GM12878 (cell line): ENCODE measurements at regions not wholly inside any gene's neighbourhood (a gene's known extent, or its start where the extent isn't known, plus 50 kb on each side); places are given as distances from the start of the nearest gene placed in this dataset.

ENCODE experiments used
- ATAC-seq: fragments of 200-7000 bp; cut with Tn5 transposase; 3 replicates; pipeline ENCODE4 v1.9.1; 2020; ENCODE audit warnings: mild to moderate bottlenecking, moderate library complexity
- BruUV-seq: library from RNA; stranded (reverse); fragments of 400-500 nt; replicated peaks from 2 replicates; lab custom pipeline; 2021; lab: Mats Ljungman, UMichigan
- CTCF ChIA-PET: fragments of 300-600 bp; sonication (Branson Sonifier 250); formaldehyde crosslinking; extraction: SDS; loops from one replicate; lab custom pipeline; 2021; ENCODE audit warnings: inconsistent platforms; lab: Yijun Ruan, JAX
- POLR2A ChIA-PET: fragments of 350-600 bp; formaldehyde crosslinking; extraction: SDS; loops from one replicate; lab custom pipeline; 2021; ENCODE audit warnings: inconsistent platforms; lab: Charles Lee
- RAD21 ChIA-PET: fragments of 300-600 bp; sonication (Branson Sonifier 250); formaldehyde crosslinking; loops from one replicate; lab custom pipeline; 2023; ENCODE audit warnings: antibody characterized with exemption; ENCODE audit not compliant: unreplicated experiment; lab: Charles Lee
- SMC1A ChIA-PET: fragments of 300-600 bp; sonication (Branson Sonifier 250); formaldehyde crosslinking; loops from one replicate; lab custom pipeline; 2023; ENCODE audit not compliant: unreplicated experiment, uncharacterized antibody; lab: Charles Lee
- DNase-seq: peaks from one replicate; pipeline ENCODE4 v3.0.0-alpha.2; 2011; ENCODE audit warnings: low read depth, low spot score
- FAIRE-seq: peaks from 3 replicates; lab custom pipeline; 2011; peaks lifted over from hg19 to GRCh38; lab: Jason Lieb, UNC
- H2AFZ ChIP-seq: 2 replicates; pipeline ENCODE4 v1.6.0; 2011; ENCODE audit warnings: low read depth, low read length, control low read depth; ENCODE audit not compliant: control insufficient read depth
- H3K27ac ChIP-seq: 2 replicates; pipeline ENCODE4 v1.5.1; 2011; ENCODE audit warnings: control low read depth; ENCODE audit not compliant: control insufficient read depth, insufficient read depth
- H3K27me3 ChIP-seq, 2 experiments: replicated peaks in 1 of 2; 2 replicates each; pipeline versions ENCODE4 v1.6.0 to v1.6.1; 2011; ENCODE audit warnings: low read length in 1 of 2; ENCODE audit not compliant: control insufficient read depth in 2 of 2, insufficient read depth in 2 of 2
- H3K36me3 ChIP-seq, 2 experiments: 2 replicates each; pipeline ENCODE4 v1.5.1; 2011; ENCODE audit warnings: low read length in 1 of 2; ENCODE audit not compliant: control insufficient read depth in 2 of 2, insufficient read depth in 2 of 2
- H3K4me1 ChIP-seq: 2 replicates; pipeline ENCODE4 v1.6.1; 2011; ENCODE audit warnings: mild to moderate bottlenecking, low read length, moderate library complexity, mixed read lengths; ENCODE audit not compliant: control insufficient read depth, insufficient read depth
- H3K4me2 ChIP-seq: 2 replicates; pipeline ENCODE4 v1.6.0; 2011; ENCODE audit warnings: control low read depth; ENCODE audit not compliant: control insufficient read depth, insufficient read depth
- H3K4me3 ChIP-seq: fragments of 200-600 bp; sonication (generic); 2 replicates; pipeline ENCODE4 v1.5.1; 2016
- H3K79me2 ChIP-seq: 2 replicates; pipeline ENCODE4 v1.6.0; 2011; ENCODE audit warnings: low read length; ENCODE audit not compliant: control insufficient read depth, insufficient read depth
- H3K9ac ChIP-seq: 2 replicates; pipeline ENCODE4 v1.8.0; 2011; ENCODE audit warnings: low read length, control low read depth, mixed read lengths; ENCODE audit not compliant: control insufficient read depth, insufficient read depth
- H3K9me3 ChIP-seq: replicated peaks from 3 replicates; pipeline ENCODE4 v1.5.1; 2011; ENCODE audit warnings: mild to moderate bottlenecking, low read length; ENCODE audit not compliant: control insufficient read depth, insufficient read depth
- H4K20me1 ChIP-seq: 2 replicates; pipeline ENCODE4 v1.6.0; 2011; ENCODE audit not compliant: control insufficient read depth, insufficient read depth
- ATF3 ChIP-seq: IDR thresholded peaks from 2 replicates; pipeline ENCODE4 v1.6.1; 2011; ENCODE audit warnings: low read depth, mild to moderate bottlenecking, low read length, moderate library complexity, borderline replicate concordance; ENCODE audit errors: extremely low read depth
- ATF7 ChIP-seq: fragments of 450-650 bp; IDR thresholded peaks from 2 replicates; pipeline ENCODE4 v1.6.1; 2016; ENCODE audit warnings: low read depth, mild to moderate bottlenecking
- LARP7 ChIP-seq: fragments of 450-650 bp; IDR thresholded peaks from 2 replicates; pipeline ENCODE4 v1.6.1; 2017; ENCODE audit warnings: mild to moderate bottlenecking
- MAX ChIP-seq: IDR thresholded peaks from 2 replicates; pipeline ENCODE4 v1.6.1; 2012; ENCODE audit warnings: low read depth, low read length, improper control_type of control experiment
- MLLT1 ChIP-seq: fragments of 450-650 bp; IDR thresholded peaks from 2 replicates; pipeline ENCODE4 v1.6.1; 2016; ENCODE audit warnings: mild to moderate bottlenecking
- MTA3 ChIP-seq: IDR thresholded peaks from 2 replicates; pipeline ENCODE4 v1.6.1; 2012; ENCODE audit warnings: low read length, inconsistent platforms, borderline replicate concordance
- NFIC ChIP-seq: IDR thresholded peaks from 2 replicates; pipeline ENCODE4 v1.6.1; 2012; ENCODE audit warnings: low read depth, mild to moderate bottlenecking, inconsistent platforms, low read length, moderate library complexity
- RELA ChIP-seq: fragments of 450-650 bp; IDR thresholded peaks from 2 replicates; pipeline ENCODE4 v1.8.0; 2014; ENCODE audit warnings: borderline replicate concordance; ENCODE audit not compliant: partially characterized antibody
- SMARCA5 ChIP-seq: fragments of 450-650 bp; IDR thresholded peaks from 2 replicates; pipeline ENCODE4 v1.6.1; 2017; ENCODE audit warnings: mild to moderate bottlenecking
- TCF12 ChIP-seq: IDR thresholded peaks from 2 replicates; pipeline ENCODE4 v1.6.1; 2011; ENCODE audit warnings: low read depth, mild to moderate bottlenecking, low read length
- WGBS: methylation state at CpG from one replicate; pipeline ENCODE4 v1.1.6; 2016; ENCODE audit warnings: low lambda C conversion rate; ENCODE audit not compliant: insufficient replicate concordance, insufficient coverage; ENCODE audit errors: missing lambda C conversion rate; 5-methylcytosine and 5-hydroxymethylcytosine counted together
- in situ Hi-C: fragments of 300-500 bp; cut with MboI; formaldehyde crosslinking; loops from 9 replicates; pipeline ENCODE4 v1.14.3; 2018; ENCODE audit warnings: mixed read lengths
- intact Hi-C: fragments of 100-400 bp; cut with micrococcal nuclease; formaldehyde crosslinking; loops from one replicate; pipeline ENCODE4 v1.14.2; 2022; ENCODE audit not compliant: unreplicated experiment

GRCh38 chr1:25021591-25022215 is 91.6 kb upstream of the RUNX3 start (continued):
- TF ChIP-seq MAX (no peak), ATF7 (no peak), TCF12 (no peak), RELA (no peak), ATF3 (peak; percentile 52; the same call in 1 of the 2 replicates), MTA3 (no peak), SMARCA5 (peak; percentile 93)

DNA sequence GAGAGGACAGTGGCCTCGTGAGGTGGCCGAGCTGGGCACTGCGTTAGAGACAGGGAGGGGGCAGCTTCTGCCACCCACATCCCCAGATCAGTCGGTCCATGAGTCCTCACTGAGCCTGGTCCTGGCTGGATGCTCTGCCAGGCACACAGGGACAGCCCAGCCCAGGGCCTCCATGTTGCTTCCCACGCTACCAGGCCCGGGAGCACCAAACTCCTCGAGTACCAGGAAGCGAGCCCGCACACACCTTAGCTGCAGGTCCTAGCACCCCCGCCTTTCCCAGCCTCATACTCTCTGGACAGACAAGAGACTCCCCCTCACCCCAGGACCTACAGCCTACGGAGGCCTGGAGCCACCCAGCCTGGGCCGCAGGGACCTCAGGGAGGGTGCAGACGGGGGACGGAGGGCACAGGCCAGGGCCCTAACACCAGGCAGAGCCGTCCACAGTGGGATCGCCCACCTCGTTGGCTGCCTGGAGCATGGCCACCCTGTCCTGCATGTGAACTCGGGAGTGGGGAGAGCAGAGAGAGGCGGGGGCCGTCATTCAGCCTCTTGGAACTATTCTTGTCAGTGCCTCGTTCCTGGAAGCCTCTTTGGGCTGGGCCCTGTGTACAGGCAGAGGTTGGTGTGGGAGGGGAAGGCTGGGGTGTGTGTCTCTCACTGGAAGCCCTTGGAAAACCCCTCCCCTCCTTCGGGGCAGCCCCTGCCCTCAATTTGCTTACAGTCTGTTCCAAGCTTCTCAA is 90.9 kb upstream of the RUNX3 start:
- H2AFZ ChIP-seq: peak overlapping the region; percentile 37; the same call in 1 of the 2 replicates
- no peaks in the 10 kb centered on the region for H3K27me3 ChIP-seq
- no peaks in the 10 kb centered on the region for H4K20me1 ChIP-seq
- no TSS peak for BruUV-seq
- no peak for FAIRE-seq
- H3K36me3 ChIP-seq: no peaks in the 10 kb centered on the region
- ChIA-PET CTCF (interaction anchor here (0.9 to 9.2 kb wide), 3 partner anchors 16 to 58 kb away, joined by 3 to 152 read pairs (median 4); no protein-coding TSS in a partner anchor), SMC1A (interaction anchor here (1.2 to 10.6 kb wide), 5 partner anchors 14 to 58 kb away, joined by 3 to 205 read pairs (median 5); no protein-coding TSS in a partner anchor), RAD21 (interaction anchor here (0.8 to 1.4 kb wide), 2 partner anchors 54 to 58 kb away, joined by 4 to 7 read pairs; no protein-coding TSS in a partner anchor), POLR2A (interaction anchor here (0.6 to 10.8 kb wide), 8 partner anchors 11 to 545 kb away, joined by 3 to 220 read pairs (median 6); no protein-coding TSS in a partner anchor)
- 76% methylated on average over 22 of the region's 22 CpGs for WGBS
- H3K4me1 ChIP-seq: peaks cover 79% of the 10 kb centered on the region
- H3K9me3 ChIP-seq: no peaks in the 10 kb centered on the region
- in situ Hi-C loops: loop anchor here (25.0 kb wide), 1 partner anchor 1434 kb away; no protein-coding TSS in a partner anchor
- TF ChIP-seq LARP7: peak; percentile 21; the same call in 1 of the 2 replicates
- peak; percentile 37; the same call in 1 of the 2 replicates for TF ChIP-seq MLLT1
- no peak for TF ChIP-seq NFIC
- H3K4me3 ChIP-seq: no peak overlapping the region
- H3K9ac ChIP-seq: peak overlapping the region; percentile 82
- H3K79me2 ChIP-seq: peaks cover 30% of the 10 kb centered on the region
- peak overlapping the region; percentile 88 for H3K4me2 ChIP-seq
- intact Hi-C loops: no loop called here
- ATAC-seq: no peak
- H3K27ac ChIP-seq: peak overlapping the region; percentile 100
- no peak for DNase-seq
